ENCODE measurements at regions not wholly inside any gene's neighbourhood (a gene's known extent, or its start where the extent isn't known, plus 50 kb on each side); places are given as distances from the start of the nearest gene placed in this dataset.

DNA sequence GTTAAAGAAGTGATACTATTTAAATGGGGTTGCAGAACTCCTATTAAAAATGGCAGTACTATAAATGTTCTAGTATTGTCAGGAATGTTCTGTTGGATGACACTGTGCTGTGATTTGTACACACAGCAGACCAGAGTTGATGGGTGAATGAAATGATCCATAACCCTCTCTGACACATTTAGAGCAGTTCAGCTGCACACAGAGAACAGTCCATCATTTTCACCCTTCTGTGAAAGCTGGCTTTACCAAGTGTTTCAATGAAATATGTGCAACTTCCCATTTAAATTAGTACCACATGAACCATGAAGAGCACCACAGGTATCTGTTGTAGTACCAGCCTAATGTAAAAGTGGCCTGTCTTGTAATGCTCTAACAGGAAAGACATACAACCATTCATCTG, 981.4 kb downstream of the TMEM182 start:
- H3K4me3 ChIP-seq, result no peak overlapping the region
- H3K9me3 ChIP-seq, result no peaks in the 10 kb centered on the region
- H3K4me1 ChIP-seq, result no peaks in the 10 kb centered on the region
- no peak for DNase-seq (ENCODE audit: low spot score in 2 of 2)
- H3K36me3 ChIP-seq, result no peaks in the 10 kb centered on the region
- H3K27ac ChIP-seq, result no peak overlapping the region
- no peak for TF ChIP-seq POLR2AphosphoS5 (IDR thresholded peaks at IDR 0.05)
- intact Hi-C loops (cut with DNase I; ENCODE audit: low total_unique reads), result no loop called here
- no peaks in the 10 kb centered on the region for H3K27me3 ChIP-seq

DNA sequence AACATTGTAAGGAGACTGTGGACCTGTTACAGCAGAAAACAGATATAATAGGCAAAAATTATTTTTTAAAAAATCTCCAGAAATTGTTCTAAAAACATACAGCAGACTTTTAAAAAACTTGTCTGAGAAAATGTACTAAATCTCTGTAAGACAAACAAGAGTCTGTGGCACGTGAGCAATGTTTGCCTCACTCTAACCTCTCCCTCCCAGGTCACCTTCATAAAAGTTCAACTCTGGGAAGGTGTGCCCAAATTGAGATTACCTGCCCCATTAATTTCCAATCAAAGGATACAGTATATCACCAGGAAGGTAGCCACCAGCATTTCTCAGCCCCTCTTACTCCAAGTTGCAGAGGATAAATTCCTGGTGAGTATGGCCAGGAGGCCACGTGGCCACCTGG, 992.7 kb downstream of the TMEM182 start:
- intact Hi-C loops (cut with DNase I; ENCODE audit: low total_unique reads), result no loop called here
- no peak overlapping the region for H3K27ac ChIP-seq
- no peaks in the 10 kb centered on the region for H3K4me1 ChIP-seq
- DNase-seq (ENCODE audit: low spot score in 2 of 2), result no peak
- H3K27me3 ChIP-seq, result no peaks in the 10 kb centered on the region
- H3K36me3 ChIP-seq, result no peaks in the 10 kb centered on the region
- H3K4me3 ChIP-seq, result no peak overlapping the region
- H3K9me3 ChIP-seq, result no peaks in the 10 kb centered on the region
- no peak for TF ChIP-seq POLR2AphosphoS5 (IDR thresholded peaks at IDR 0.05)

- DNase-seq (ENCODE audit: low spot score in 2 of 2), result no peak
- intact Hi-C loops (cut with DNase I; ENCODE audit: low total_unique reads), result no loop called here
- no peak for TF ChIP-seq POLR2A (IDR thresholded peaks at IDR 0.05)
- no peak for TF ChIP-seq POLR2AphosphoS5 (IDR thresholded peaks at IDR 0.05)
- TF ChIP-seq, protein P1, sequence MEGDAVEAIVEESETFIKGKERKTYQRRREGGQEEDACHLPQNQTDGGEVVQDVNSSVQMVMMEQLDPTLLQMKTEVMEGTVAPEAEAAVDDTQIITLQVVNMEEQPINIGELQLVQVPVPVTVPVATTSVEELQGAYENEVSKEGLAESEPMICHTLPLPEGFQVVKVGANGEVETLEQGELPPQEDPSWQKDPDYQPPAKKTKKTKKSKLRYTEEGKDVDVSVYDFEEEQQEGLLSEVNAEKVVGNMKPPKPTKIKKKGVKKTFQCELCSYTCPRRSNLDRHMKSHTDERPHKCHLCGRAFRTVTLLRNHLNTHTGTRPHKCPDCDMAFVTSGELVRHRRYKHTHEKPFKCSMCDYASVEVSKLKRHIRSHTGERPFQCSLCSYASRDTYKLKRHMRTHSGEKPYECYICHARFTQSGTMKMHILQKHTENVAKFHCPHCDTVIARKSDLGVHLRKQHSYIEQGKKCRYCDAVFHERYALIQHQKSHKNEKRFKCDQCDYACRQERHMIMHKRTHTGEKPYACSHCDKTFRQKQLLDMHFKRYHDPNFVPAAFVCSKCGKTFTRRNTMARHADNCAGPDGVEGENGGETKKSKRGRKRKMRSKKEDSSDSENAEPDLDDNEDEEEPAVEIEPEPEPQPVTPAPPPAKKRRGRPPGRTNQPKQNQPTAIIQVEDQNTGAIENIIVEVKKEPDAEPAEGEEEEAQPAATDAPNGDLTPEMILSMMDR (IDR thresholded peaks at IDR 0.05), result no peak
- no peaks in the 10 kb centered on the region for H3K9me3 ChIP-seq
- H3K27ac ChIP-seq, result no peak overlapping the region
- H3K36me3 ChIP-seq, result no peaks in the 10 kb centered on the region
- no peaks in the 10 kb centered on the region for H3K27me3 ChIP-seq
- no peaks in the 10 kb centered on the region for H3K4me1 ChIP-seq
- no peak overlapping the region for H3K4me3 ChIP-seq
These were observed 1012.1 kb downstream of the TMEM182 start for GRCh38 chr2:103773884-103774283.

DNA sequence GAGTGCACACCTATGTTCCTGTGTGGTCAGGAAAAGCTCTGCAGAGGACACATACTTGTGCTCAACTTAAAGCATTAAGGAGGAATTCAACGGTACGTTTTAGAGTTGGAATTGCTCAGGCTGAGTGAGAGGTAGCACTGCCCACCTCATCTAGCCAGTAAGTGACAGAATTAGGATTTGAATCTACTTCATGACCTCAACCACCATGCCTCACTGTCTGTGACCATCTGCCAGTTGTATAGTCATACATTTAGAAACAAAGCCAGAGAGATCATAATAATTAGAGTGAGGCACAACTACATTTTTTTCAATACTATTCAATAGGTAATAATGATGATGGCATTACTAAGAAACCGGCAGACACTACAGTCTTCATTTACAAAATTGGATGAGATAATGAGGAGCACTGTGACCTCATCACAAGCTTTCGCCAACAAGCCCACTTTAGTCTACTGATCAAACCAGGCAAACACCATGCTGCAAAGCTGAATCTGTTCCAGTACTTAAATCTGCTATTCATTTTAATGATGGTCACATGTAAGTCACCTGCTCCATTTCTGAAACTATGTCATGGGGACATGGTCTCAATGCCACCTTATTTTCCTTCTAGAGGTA, 1018.4 kb downstream of the TMEM182 start:
- Histone ChIP-seq H3K36me3 (no peaks in the 10 kb centered on the region), H3K9me3 (no peaks in the 10 kb centered on the region), H3K4me3 (no peak overlapping the region), H3K27me3 (no peaks in the 10 kb centered on the region), H3K27ac (no peak overlapping the region), H3K4me1 (no peaks in the 10 kb centered on the region)
- TF ChIP-seq POLR2A (IDR thresholded peaks at IDR 0.05) (no peak), POLR2AphosphoS5 (IDR thresholded peaks at IDR 0.05) (no peak)
- TF ChIP-seq, protein P1 (IDR thresholded peaks at IDR 0.05), result no peak
- intact Hi-C loops (cut with DNase I; ENCODE audit: low total_unique reads), result no loop called here
- DNase-seq (ENCODE audit: low spot score in 2 of 2), result no peak

- Histone ChIP-seq H3K4me3 (no peak overlapping the region), H3K36me3 (no peaks in the 10 kb centered on the region), H3K4me1 (no peaks in the 10 kb centered on the region), H3K27ac (no peak overlapping the region), H3K9me3 (no peaks in the 10 kb centered on the region), H3K27me3 (no peaks in the 10 kb centered on the region)
- intact Hi-C loops (cut with DNase I; ENCODE audit: low total_unique reads), result no loop called here
- DNase-seq (ENCODE audit: low spot score in 2 of 2), result no peak
- TF ChIP-seq POLR2A (IDR thresholded peaks at IDR 0.05), result no peak
These were observed 1019.5 kb downstream of the TMEM182 start for GRCh38 chr2:103781313-103781712.

- H3K9me3 ChIP-seq, result no peaks in the 10 kb centered on the region
- TF ChIP-seq, protein P1 (IDR thresholded peaks at IDR 0.05), result no peak
- TF ChIP-seq POLR2AphosphoS5 (IDR thresholded peaks at IDR 0.05), result no peak
- TF ChIP-seq POLR2A (IDR thresholded peaks at IDR 0.05), result no peak
These were observed 1022.4 kb downstream of the TMEM182 start for GRCh38 chr2:103784261-103784660.

GRCh38 chr2:103785432-103785831, 1023.6 kb downstream of the TMEM182 start:
- no peaks in the 10 kb centered on the region for H3K27me3 ChIP-seq
- H3K4me3 ChIP-seq, result no peak overlapping the region
- no peaks in the 10 kb centered on the region for H3K9me3 ChIP-seq
- intact Hi-C loops (cut with DNase I; ENCODE audit: low total_unique reads), result loop anchor here (5.0 kb wide), 1 partner anchor 727 kb away; no protein-coding TSS in a partner anchor
- no peak for DNase-seq (ENCODE audit: low spot score in 2 of 2)
- no peaks in the 10 kb centered on the region for H3K36me3 ChIP-seq
- TF ChIP-seq, protein P1 (IDR thresholded peaks at IDR 0.05), result no peak
- TF ChIP-seq POLR2AphosphoS5 (IDR thresholded peaks at IDR 0.05) (no peak), POLR2A (IDR thresholded peaks at IDR 0.05) (no peak)
- H3K4me1 ChIP-seq, result no peaks in the 10 kb centered on the region
- H3K27ac ChIP-seq, result no peak overlapping the region

More at GRCh38 chr2:103784261-103784660, 1022.4 kb downstream of the TMEM182 start:
- Histone ChIP-seq H3K4me1 (no peaks in the 10 kb centered on the region), H3K4me3 (no peak overlapping the region), H3K27me3 (no peaks in the 10 kb centered on the region), H3K27ac (no peak overlapping the region), H3K36me3 (no peaks in the 10 kb centered on the region)
- DNase-seq (ENCODE audit: low spot score in 2 of 2), result no peak
- intact Hi-C loops (cut with DNase I; ENCODE audit: low total_unique reads), result no loop called here
